GM12878 (cell line): ENCODE measurements at regions not wholly inside any gene's neighbourhood (a gene's known extent, or its start where the extent isn't known, plus 50 kb on each side); places are given as distances from the start of the nearest gene placed in this dataset.
"Not testable (repeated sequence)": the region's sequence is repeated elsewhere in the genome, so short reads cannot be mapped to it uniquely, and the experiment has no call there.

ENCODE experiments used
- ATAC-seq: fragments of 200-7000 bp; cut with Tn5 transposase; 3 replicates; pipeline ENCODE4 v1.9.1; 2020; ENCODE audit warnings: mild to moderate bottlenecking, moderate library complexity
- BruUV-seq: library from RNA; stranded (reverse); fragments of 400-500 nt; replicated peaks from 2 replicates; lab custom pipeline; 2021; lab: Mats Ljungman, UMichigan
- CTCF ChIA-PET: fragments of 300-600 bp; sonication (Branson Sonifier 250); formaldehyde crosslinking; extraction: SDS; loops from one replicate; lab custom pipeline; 2021; ENCODE audit warnings: inconsistent platforms; lab: Yijun Ruan, JAX
- POLR2A ChIA-PET: fragments of 350-600 bp; formaldehyde crosslinking; extraction: SDS; loops from one replicate; lab custom pipeline; 2021; ENCODE audit warnings: inconsistent platforms; lab: Charles Lee
- RAD21 ChIA-PET: fragments of 300-600 bp; sonication (Branson Sonifier 250); formaldehyde crosslinking; loops from one replicate; lab custom pipeline; 2023; ENCODE audit warnings: antibody characterized with exemption; ENCODE audit not compliant: unreplicated experiment; lab: Charles Lee
- SMC1A ChIA-PET: fragments of 300-600 bp; sonication (Branson Sonifier 250); formaldehyde crosslinking; loops from one replicate; lab custom pipeline; 2023; ENCODE audit not compliant: unreplicated experiment, uncharacterized antibody; lab: Charles Lee
- DNase-seq: peaks from one replicate; pipeline ENCODE4 v3.0.0-alpha.2; 2011; ENCODE audit warnings: low read depth, low spot score
- FAIRE-seq: peaks from 3 replicates; lab custom pipeline; 2011; peaks lifted over from hg19 to GRCh38; lab: Jason Lieb, UNC
- H2AFZ ChIP-seq: 2 replicates; pipeline ENCODE4 v1.6.0; 2011; ENCODE audit warnings: low read depth, low read length, control low read depth; ENCODE audit not compliant: control insufficient read depth
- H3K27ac ChIP-seq: 2 replicates; pipeline ENCODE4 v1.5.1; 2011; ENCODE audit warnings: control low read depth; ENCODE audit not compliant: control insufficient read depth, insufficient read depth
- H3K27me3 ChIP-seq, 2 experiments: replicated peaks in 1 of 2; 2 replicates each; pipeline versions ENCODE4 v1.6.0 to v1.6.1; 2011; ENCODE audit warnings: low read length in 1 of 2; ENCODE audit not compliant: control insufficient read depth in 2 of 2, insufficient read depth in 2 of 2
- H3K36me3 ChIP-seq, 2 experiments: 2 replicates each; pipeline ENCODE4 v1.5.1; 2011; ENCODE audit warnings: low read length in 1 of 2; ENCODE audit not compliant: control insufficient read depth in 2 of 2, insufficient read depth in 2 of 2
- H3K4me1 ChIP-seq: 2 replicates; pipeline ENCODE4 v1.6.1; 2011; ENCODE audit warnings: mild to moderate bottlenecking, low read length, moderate library complexity, mixed read lengths; ENCODE audit not compliant: control insufficient read depth, insufficient read depth
- H3K4me2 ChIP-seq: 2 replicates; pipeline ENCODE4 v1.6.0; 2011; ENCODE audit warnings: control low read depth; ENCODE audit not compliant: control insufficient read depth, insufficient read depth
- H3K4me3 ChIP-seq: fragments of 200-600 bp; sonication (generic); 2 replicates; pipeline ENCODE4 v1.5.1; 2016
- H3K79me2 ChIP-seq: 2 replicates; pipeline ENCODE4 v1.6.0; 2011; ENCODE audit warnings: low read length; ENCODE audit not compliant: control insufficient read depth, insufficient read depth
- H3K9ac ChIP-seq: 2 replicates; pipeline ENCODE4 v1.8.0; 2011; ENCODE audit warnings: low read length, control low read depth, mixed read lengths; ENCODE audit not compliant: control insufficient read depth, insufficient read depth
- H3K9me3 ChIP-seq: replicated peaks from 3 replicates; pipeline ENCODE4 v1.5.1; 2011; ENCODE audit warnings: mild to moderate bottlenecking, low read length; ENCODE audit not compliant: control insufficient read depth, insufficient read depth
- H4K20me1 ChIP-seq: 2 replicates; pipeline ENCODE4 v1.6.0; 2011; ENCODE audit not compliant: control insufficient read depth, insufficient read depth
- whole genome bisulfite sequencing: methylation state at CpG from one replicate; pipeline ENCODE4 v1.1.6; 2016; ENCODE audit warnings: low lambda C conversion rate; ENCODE audit not compliant: insufficient replicate concordance, insufficient coverage; ENCODE audit errors: missing lambda C conversion rate; 5-methylcytosine and 5-hydroxymethylcytosine counted together
- in situ Hi-C: fragments of 300-500 bp; cut with MboI; formaldehyde crosslinking; loops from 9 replicates; pipeline ENCODE4 v1.14.3; 2018; ENCODE audit warnings: mixed read lengths
- intact Hi-C: fragments of 100-400 bp; cut with micrococcal nuclease; formaldehyde crosslinking; loops from one replicate; pipeline ENCODE4 v1.14.2; 2022; ENCODE audit not compliant: unreplicated experiment

DNA sequence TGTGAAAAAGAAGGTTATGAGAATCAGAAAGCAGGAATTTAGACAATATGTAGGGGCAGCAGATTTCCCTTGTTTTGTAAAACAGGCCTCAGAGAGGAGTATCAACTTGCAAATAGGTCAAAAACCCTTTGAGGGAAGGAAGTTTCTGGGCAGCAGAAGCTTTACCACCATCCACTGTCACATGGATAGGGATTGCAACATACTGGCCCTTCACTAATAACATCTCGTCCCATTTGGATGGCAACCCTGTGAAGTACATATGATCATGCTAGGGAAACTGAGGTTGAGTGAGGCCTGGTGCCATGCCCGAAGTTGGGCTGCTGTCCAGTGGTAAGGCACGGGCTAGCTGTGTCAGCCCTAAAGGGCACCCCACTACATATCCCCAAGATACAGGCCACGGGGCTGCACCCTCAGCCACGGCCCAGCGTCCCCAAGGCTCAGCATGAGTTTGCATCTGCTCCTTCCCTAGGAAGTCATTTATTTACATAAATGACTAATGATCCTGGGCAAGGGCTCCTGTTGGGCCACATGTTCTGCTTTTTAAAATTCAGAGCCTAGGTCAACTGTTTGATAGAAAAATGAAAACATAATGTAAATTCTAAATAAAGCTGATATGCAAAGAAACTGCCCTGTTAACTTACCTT is 310.4 kb upstream of the PLGLB1 start:
- POLR2A ChIA-PET, H3K9ac ChIP-seq: not testable (repeated sequence)

GRCh38 chr2:87334888-87335287 is 313.2 kb upstream of the PLGLB1 start:
- 3% methylated on average over 2 of the region's 2 CpGs for WGBS
- H4K20me1 ChIP-seq, RAD21 ChIA-PET, H2AFZ ChIP-seq, POLR2A ChIA-PET, DNase-seq, H3K4me1 ChIP-seq, H3K9ac ChIP-seq, H3K27ac ChIP-seq, H3K4me2 ChIP-seq, H3K27me3 ChIP-seq, SMC1A ChIA-PET, FAIRE-seq, intact Hi-C loops, BruUV-seq, H3K36me3 ChIP-seq, H3K9me3 ChIP-seq, CTCF ChIA-PET, H3K4me3 ChIP-seq, ATAC-seq, in situ Hi-C loops, H3K79me2 ChIP-seq: not testable (repeated sequence)

More for the DNA sequence above, 310.4 kb upstream of the PLGLB1 start:
- H3K79me2 ChIP-seq, H3K36me3 ChIP-seq, ATAC-seq, RAD21 ChIA-PET, H4K20me1 ChIP-seq, H3K4me1 ChIP-seq, H3K27ac ChIP-seq, SMC1A ChIA-PET, FAIRE-seq, H3K4me2 ChIP-seq, intact Hi-C loops, H2AFZ ChIP-seq, H3K9me3 ChIP-seq, DNase-seq, BruUV-seq, CTCF ChIA-PET, in situ Hi-C loops, H3K27me3 ChIP-seq, H3K4me3 ChIP-seq: not testable (repeated sequence)
- 100% methylated on average over 1 of the region's 6 CpGs for WGBS

DNA sequence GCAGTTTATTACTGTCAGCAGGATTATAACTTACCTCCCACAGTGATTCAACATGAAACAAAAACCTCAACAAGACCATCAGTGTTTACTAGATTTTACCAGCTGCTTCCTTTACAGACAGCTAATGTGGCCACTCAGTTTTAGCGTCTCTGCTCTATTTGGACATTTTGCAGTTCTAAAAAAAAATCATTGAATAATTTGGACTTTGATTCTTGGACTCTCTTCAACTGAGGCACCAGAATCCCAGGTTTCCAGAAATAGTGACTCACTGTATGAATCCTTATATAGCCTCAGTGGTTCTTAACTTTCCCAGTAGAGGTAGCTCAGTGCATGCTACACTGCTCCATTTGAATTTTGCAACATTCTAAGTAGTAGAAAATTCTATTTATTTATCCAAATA is 317.4 kb upstream of the PLGLB1 start:
- CTCF ChIA-PET, in situ Hi-C loops, H3K9ac ChIP-seq, intact Hi-C loops, H3K4me1 ChIP-seq, H3K4me2 ChIP-seq, POLR2A ChIA-PET, SMC1A ChIA-PET, H3K4me3 ChIP-seq, RAD21 ChIA-PET, FAIRE-seq, DNase-seq, H3K9me3 ChIP-seq, H3K79me2 ChIP-seq, BruUV-seq, H3K27me3 ChIP-seq, H2AFZ ChIP-seq, H3K36me3 ChIP-seq, ATAC-seq, H3K27ac ChIP-seq, H4K20me1 ChIP-seq: not testable (repeated sequence)
- WGBS, result 0% methylated on average over 1 of the region's 1 CpG
